ENCODE measurements at regions not wholly inside any gene's neighbourhood (a gene's known extent, or its start where the extent isn't known, plus 50 kb on each side); places are given as distances from the start of the nearest gene placed in this dataset.

- Histone ChIP-seq H3K4me3 (no peak overlapping the region), H3K36me3 (no peaks in the 10 kb centered on the region), H3K4me1 (replicated peaks) (no peaks in the 10 kb centered on the region), H3K27me3 (replicated peaks) (no peaks in the 10 kb centered on the region), H3K9me3 (replicated peaks) (no peaks in the 10 kb centered on the region), H3K27ac (no peak overlapping the region)
- no peak for DNase-seq (ENCODE audit: low read depth in 1 of 2, low spot score in 2 of 2)
These were observed 85.9 kb downstream of the CLDN34 start for GRCh38 chrX:10052906-10053625.

GRCh38 chrX:10054396-10054795 is 87.2 kb downstream of the CLDN34 start:
- no peaks in the 10 kb centered on the region for H3K4me1 ChIP-seq (replicated peaks)
- no peaks in the 10 kb centered on the region for H3K27me3 ChIP-seq (replicated peaks)
- H3K27ac ChIP-seq = no peak overlapping the region
- no peaks in the 10 kb centered on the region for H3K9me3 ChIP-seq (replicated peaks)
- H3K4me3 ChIP-seq = no peak overlapping the region
- DNase-seq (ENCODE audit: low read depth in 1 of 2, low spot score in 2 of 2) = no peak
- no peaks in the 10 kb centered on the region for H3K36me3 ChIP-seq

GRCh38 chrX:10055430-10055829 is 88.3 kb downstream of the CLDN34 start:
- no peaks in the 10 kb centered on the region for H3K27me3 ChIP-seq (replicated peaks)
- no peak for DNase-seq (ENCODE audit: low read depth in 1 of 2, low spot score in 2 of 2)
- no peak overlapping the region for H3K4me3 ChIP-seq
- no peak overlapping the region for H3K27ac ChIP-seq
- no peaks in the 10 kb centered on the region for H3K4me1 ChIP-seq (replicated peaks)
- H3K9me3 ChIP-seq (replicated peaks) = no peaks in the 10 kb centered on the region
- H3K36me3 ChIP-seq = no peaks in the 10 kb centered on the region

GRCh38 chrX:10062352-10062751 is 94.4 kb upstream of the CLCN4 start:
- Histone ChIP-seq H3K9me3 (replicated peaks) (no peaks in the 10 kb centered on the region), H3K27ac (no peak overlapping the region), H3K36me3 (no peaks in the 10 kb centered on the region), H3K27me3 (replicated peaks) (no peaks in the 10 kb centered on the region), H3K4me1 (replicated peaks) (no peaks in the 10 kb centered on the region), H3K4me3 (no peak overlapping the region)
- DNase-seq (ENCODE audit: low read depth in 1 of 2, low spot score in 2 of 2) = no peak

- no peaks in the 10 kb centered on the region for H3K4me1 ChIP-seq (replicated peaks)
- no peak for DNase-seq (ENCODE audit: low read depth in 1 of 2, low spot score in 2 of 2)
- H3K36me3 ChIP-seq = no peaks in the 10 kb centered on the region
- H3K4me3 ChIP-seq = no peak overlapping the region
- no peaks in the 10 kb centered on the region for H3K9me3 ChIP-seq (replicated peaks)
- no peaks in the 10 kb centered on the region for H3K27me3 ChIP-seq (replicated peaks)
- H3K27ac ChIP-seq = no peak overlapping the region
These were observed 93.8 kb upstream of the CLCN4 start for GRCh38 chrX:10062980-10063379.

GRCh38 chrX:10064736-10065135 is 92.0 kb upstream of the CLCN4 start:
- Histone ChIP-seq H3K27me3 (replicated peaks) (no peaks in the 10 kb centered on the region), H3K36me3 (no peaks in the 10 kb centered on the region), H3K4me1 (replicated peaks) (no peaks in the 10 kb centered on the region), H3K27ac (no peak overlapping the region), H3K9me3 (replicated peaks) (no peaks in the 10 kb centered on the region), H3K4me3 (no peak overlapping the region)
- DNase-seq (ENCODE audit: low read depth in 1 of 2, low spot score in 2 of 2) = no peak

GRCh38 chrX:10070714-10071436 is 85.9 kb upstream of the CLCN4 start:
- H3K27ac ChIP-seq = no peak overlapping the region
- no peak for DNase-seq (ENCODE audit: low read depth in 1 of 2, low spot score in 2 of 2)
- H3K27me3 ChIP-seq (replicated peaks) = no peaks in the 10 kb centered on the region
- H3K4me1 ChIP-seq (replicated peaks) = no peaks in the 10 kb centered on the region
- H3K36me3 ChIP-seq = no peaks in the 10 kb centered on the region
- no peaks in the 10 kb centered on the region for H3K9me3 ChIP-seq (replicated peaks)
- no peak overlapping the region for H3K4me3 ChIP-seq

GRCh38 chrX:10071451-10072144 is 85.2 kb upstream of the CLCN4 start:
- no peaks in the 10 kb centered on the region for H3K27me3 ChIP-seq (replicated peaks)
- no peaks in the 10 kb centered on the region for H3K4me1 ChIP-seq (replicated peaks)
- no peak for DNase-seq (ENCODE audit: low read depth in 1 of 2, low spot score in 2 of 2)
- H3K4me3 ChIP-seq = no peak overlapping the region
- H3K36me3 ChIP-seq = no peaks in the 10 kb centered on the region
- H3K27ac ChIP-seq = no peak overlapping the region
- no peaks in the 10 kb centered on the region for H3K9me3 ChIP-seq (replicated peaks)

- Histone ChIP-seq H3K9me3 (replicated peaks) (no peaks in the 10 kb centered on the region), H3K4me3 (no peak overlapping the region), H3K27me3 (replicated peaks) (no peaks in the 10 kb centered on the region), H3K4me1 (replicated peaks) (no peaks in the 10 kb centered on the region), H3K36me3 (no peaks in the 10 kb centered on the region), H3K27ac (no peak overlapping the region)
- DNase-seq (ENCODE audit: low read depth in 1 of 2, low spot score in 2 of 2) = no peak
These were observed 83.8 kb upstream of the CLCN4 start for GRCh38 chrX:10072786-10073568.

- H3K4me1 ChIP-seq (replicated peaks) = no peaks in the 10 kb centered on the region
- no peaks in the 10 kb centered on the region for H3K27me3 ChIP-seq (replicated peaks)
- no peak overlapping the region for H3K27ac ChIP-seq
- H3K36me3 ChIP-seq = no peaks in the 10 kb centered on the region
- no peak overlapping the region for H3K4me3 ChIP-seq
- H3K9me3 ChIP-seq (replicated peaks) = no peaks in the 10 kb centered on the region
- no peak for DNase-seq (ENCODE audit: low read depth in 1 of 2, low spot score in 2 of 2)
These were observed 83.1 kb upstream of the CLCN4 start for GRCh38 chrX:10073671-10074070.

GRCh38 chrX:10074241-10074941 is 82.4 kb upstream of the CLCN4 start:
- Histone ChIP-seq H3K4me3 (no peak overlapping the region), H3K36me3 (no peaks in the 10 kb centered on the region), H3K27ac (no peak overlapping the region), H3K27me3 (replicated peaks) (no peaks in the 10 kb centered on the region), H3K9me3 (replicated peaks) (no peaks in the 10 kb centered on the region), H3K4me1 (replicated peaks) (no peaks in the 10 kb centered on the region)
- no peak for DNase-seq (ENCODE audit: low read depth in 1 of 2, low spot score in 2 of 2)

- H3K27ac ChIP-seq = no peak overlapping the region
- no peaks in the 10 kb centered on the region for H3K4me1 ChIP-seq (replicated peaks)
- H3K9me3 ChIP-seq (replicated peaks) = no peaks in the 10 kb centered on the region
- DNase-seq (ENCODE audit: low read depth in 1 of 2, low spot score in 2 of 2) = no peak
- H3K27me3 ChIP-seq (replicated peaks) = no peaks in the 10 kb centered on the region
- H3K36me3 ChIP-seq = no peaks in the 10 kb centered on the region
- H3K4me3 ChIP-seq = no peak overlapping the region
These were observed 80.0 kb upstream of the CLCN4 start for GRCh38 chrX:10076765-10077164.

- Histone ChIP-seq H3K4me3 (no peak overlapping the region), H3K36me3 (no peaks in the 10 kb centered on the region), H3K27me3 (replicated peaks) (no peaks in the 10 kb centered on the region), H3K27ac (no peak overlapping the region), H3K4me1 (replicated peaks) (peaks cover 3% of the 10 kb centered on the region), H3K9me3 (replicated peaks) (no peaks in the 10 kb centered on the region)
- peak in 1 of 2 experiments; percentile 2 for DNase-seq (ENCODE audit: low read depth in 1 of 2, low spot score in 2 of 2)
These were observed 79.2 kb upstream of the CLCN4 start for GRCh38 chrX:10077425-10078188.
